ENCODE measurements at regions not wholly inside any gene's neighbourhood (a gene's known extent, or its start where the extent isn't known, plus 50 kb on each side); places are given as distances from the start of the nearest gene placed in this dataset.

GRCh38 chr13:26494571-26495195 is 62.8 kb upstream of the WASF3 start:
- TF ChIP-seq, protein P1, sequence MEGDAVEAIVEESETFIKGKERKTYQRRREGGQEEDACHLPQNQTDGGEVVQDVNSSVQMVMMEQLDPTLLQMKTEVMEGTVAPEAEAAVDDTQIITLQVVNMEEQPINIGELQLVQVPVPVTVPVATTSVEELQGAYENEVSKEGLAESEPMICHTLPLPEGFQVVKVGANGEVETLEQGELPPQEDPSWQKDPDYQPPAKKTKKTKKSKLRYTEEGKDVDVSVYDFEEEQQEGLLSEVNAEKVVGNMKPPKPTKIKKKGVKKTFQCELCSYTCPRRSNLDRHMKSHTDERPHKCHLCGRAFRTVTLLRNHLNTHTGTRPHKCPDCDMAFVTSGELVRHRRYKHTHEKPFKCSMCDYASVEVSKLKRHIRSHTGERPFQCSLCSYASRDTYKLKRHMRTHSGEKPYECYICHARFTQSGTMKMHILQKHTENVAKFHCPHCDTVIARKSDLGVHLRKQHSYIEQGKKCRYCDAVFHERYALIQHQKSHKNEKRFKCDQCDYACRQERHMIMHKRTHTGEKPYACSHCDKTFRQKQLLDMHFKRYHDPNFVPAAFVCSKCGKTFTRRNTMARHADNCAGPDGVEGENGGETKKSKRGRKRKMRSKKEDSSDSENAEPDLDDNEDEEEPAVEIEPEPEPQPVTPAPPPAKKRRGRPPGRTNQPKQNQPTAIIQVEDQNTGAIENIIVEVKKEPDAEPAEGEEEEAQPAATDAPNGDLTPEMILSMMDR (IDR thresholded peaks at IDR 0.05): no peak
- no peak for TF ChIP-seq POLR2AphosphoS5 (IDR thresholded peaks at IDR 0.05)

Measured in transverse colon (tissue), 4 donors.